HepG2 (cell line): ENCODE measurements at regions not wholly inside any gene's neighbourhood (a gene's known extent, or its start where the extent isn't known, plus 50 kb on each side); places are given as distances from the start of the nearest gene placed in this dataset.

Source experiments
- ATAC-seq: fragments of 200-7000 bp; cut with Tn5 transposase; 3 replicates; pipeline ENCODE4 v1.9.1; 2020; ENCODE audit warnings: mild to moderate bottlenecking, moderate library complexity
- BruUV-seq: library from RNA; stranded (reverse); fragments of 400-500 nt; replicated peaks from 2 replicates; lab custom pipeline; 2021; lab: Mats Ljungman, UMichigan
- CTCF ChIA-PET: fragments of 300-600 bp; formaldehyde crosslinking; extraction: SDS; loops from one replicate; lab custom pipeline; 2021; ENCODE audit warnings: low total read pairs, inconsistent platforms, low intra/inter-chr PET ratio; lab: Yijun Ruan, JAX
- POLR2A ChIA-PET: fragments of 350-600 bp; sonication (Branson Sonifier 250); formaldehyde crosslinking; loops from one replicate; lab custom pipeline; 2020; ENCODE audit warnings: antibody characterized with exemption, inconsistent platforms; lab: Yijun Ruan, JAX
- DNase-seq: peaks from one replicate; pipeline ENCODE4 v3.0.0-alpha.2; 2015; ENCODE audit warnings: low spot score
- FAIRE-seq: peaks from 3 replicates; lab custom pipeline; 2011; peaks lifted over from hg19 to GRCh38; lab: Jason Lieb, UNC
- H2AFZ ChIP-seq: one replicate; pipeline ENCODE4 v1.6.1; 2011; ENCODE audit warnings: low read length, inconsistent platforms
- H3K27ac ChIP-seq: fragments of 300-600 bp; 3 replicates; pipeline ENCODE4 v1.8.0; 2011; ENCODE audit warnings: mixed run types, mild to moderate bottlenecking, mixed read lengths, low read length, inconsistent platforms; ENCODE audit not compliant: insufficient read depth; ENCODE audit errors: extremely low read length
- H3K27me3 ChIP-seq, 2 experiments: fragments of 200-600 bp in 1 of 2; 2 replicates in 1 of 2; 3 replicates in 1 of 2; pipeline versions ENCODE4 v1.6.0 to v1.8.0; 2011; ENCODE audit warnings: low read length in 2 of 2, mild to moderate bottlenecking in 2 of 2, moderate library complexity in 2 of 2, inconsistent platforms in 1 of 2; ENCODE audit not compliant: insufficient read depth in 2 of 2, control insufficient read depth in 1 of 2
- H3K36me3 ChIP-seq, 2 experiments: fragments of 200-600 bp in 1 of 2; replicated peaks in 1 of 2; 2 replicates in 1 of 2; 3 replicates in 1 of 2; pipeline versions ENCODE4 v1.5.1 to v1.8.0; 2011; ENCODE audit warnings: low read length in 2 of 2, inconsistent platforms in 1 of 2; ENCODE audit not compliant: insufficient read depth in 2 of 2, control insufficient read depth in 1 of 2
- H3K4me1 ChIP-seq: 2 replicates; pipeline ENCODE4 v1.5.1; 2012; ENCODE audit warnings: low read length, inconsistent platforms; ENCODE audit not compliant: insufficient read depth
- H3K4me2 ChIP-seq: 2 replicates; pipeline ENCODE4 v1.6.0; 2011; ENCODE audit warnings: low read depth, low read length, inconsistent platforms
- H3K4me3 ChIP-seq, 3 experiments: fragments of 200-600 bp in 1 of 3; sonication (generic), shearing (Covaris generic) in 1 of 3; replicated peaks in 1 of 3; 2 replicates each; pipeline ENCODE4 v1.5.1; 2011 to 2016; ENCODE audit warnings: low read length in 3 of 3, inconsistent platforms in 2 of 3, low read depth in 2 of 3, mild to moderate bottlenecking in 2 of 3, control low read depth in 1 of 3, mixed read lengths in 1 of 3; ENCODE audit not compliant: insufficient read depth in 1 of 3
- H3K79me2 ChIP-seq: one replicate; pipeline ENCODE4 v1.6.1; 2011; ENCODE audit warnings: low read length, inconsistent platforms; ENCODE audit not compliant: insufficient read depth
- H3K9ac ChIP-seq: 2 replicates; pipeline ENCODE4 v1.6.0; 2011; ENCODE audit warnings: mild to moderate bottlenecking, low read depth, low read length, inconsistent platforms; ENCODE audit not compliant: insufficient read depth
- H3K9me3 ChIP-seq: 2 replicates; pipeline ENCODE4 v1.5.1; 2012; ENCODE audit warnings: mild to moderate bottlenecking, low read length
- H4K20me1 ChIP-seq: 2 replicates; pipeline ENCODE4 v1.6.0; 2011; ENCODE audit warnings: inconsistent platforms, mild to moderate bottlenecking, low read length, moderate library complexity; ENCODE audit not compliant: insufficient read depth
- AGO1 ChIP-seq: fragments of 200-400 bp; formaldehyde crosslinking; IDR thresholded peaks from 2 replicates; pipeline ENCODE4 v1.6.1; 2017; ENCODE audit warnings: mild to moderate bottlenecking, low read depth, low read length, moderate library complexity; ENCODE audit not compliant: poor library complexity, severe bottlenecking
- ARID3A ChIP-seq: IDR thresholded peaks from 2 replicates; pipeline ENCODE4 v1.6.1; 2012; ENCODE audit warnings: low read depth, low read length, improper control_type of control experiment
- ASH2L ChIP-seq: fragments of 300-600, 200-600 bp; sonication (generic); IDR thresholded peaks from 2 replicates; pipeline ENCODE4 v1.7.0; 2017; ENCODE audit warnings: low read depth, mild to moderate bottlenecking, moderate library complexity, mixed read lengths, low read length; ENCODE audit not compliant: insufficient read length
- EP300 ChIP-seq, 3 experiments: sonication (generic) in 1 of 3; formaldehyde crosslinking in 1 of 3; IDR thresholded peaks; 2 replicates each; pipeline versions ENCODE4 v1.5.1 to v1.6.1; 2011 to 2020; ENCODE audit warnings: low read depth in 2 of 3, low read length in 2 of 3, borderline replicate concordance in 1 of 3, improper control_type of control experiment in 1 of 3, mild to moderate bottlenecking in 1 of 3, missing genetic modification reagents in 1 of 3, moderate library complexity in 1 of 3
- ETV6 ChIP-seq: sonication (generic); formaldehyde crosslinking; conservative IDR thresholded peaks from 2 replicates; pipeline ENCODE4 v1.4.0; 2020; ENCODE audit warnings: missing genetic modification reagents
- FOSL2 ChIP-seq: sonication (generic); formaldehyde crosslinking; IDR thresholded peaks from 2 replicates; pipeline ENCODE4 v1.4.0; 2020; ENCODE audit warnings: missing genetic modification reagents
- HNF1A ChIP-seq, 2 experiments: sonication (generic) in 1 of 2; formaldehyde crosslinking in 1 of 2; IDR thresholded peaks; 2 replicates each; pipeline versions ENCODE4 v1.4.0 to v1.6.1; 2016 to 2020; ENCODE audit warnings: borderline replicate concordance in 1 of 2, low read depth in 1 of 2, mild to moderate bottlenecking in 1 of 2, missing genetic modification reagents in 1 of 2
- WGBS: methylation state at CpG from one replicate; pipeline ENCODE4 v1.1.6; 2017; ENCODE audit warnings: low lambda C conversion rate; 5-methylcytosine and 5-hydroxymethylcytosine counted together
- in situ Hi-C: cut with HindIII; loops from 2 replicates; pipeline ENCODE4 v1.10.0; 2017; ENCODE audit warnings: low pct_unique_long_range_greater_than_20kb; ENCODE audit not compliant: extremely low pct_ligation_motif_present
- intact Hi-C: fragments of 100-400 bp; cut with micrococcal nuclease; formaldehyde crosslinking; loops from one replicate; pipeline ENCODE4 v1.10.0; 2022; ENCODE audit not compliant: unreplicated experiment

GRCh38 chr16:80197741-80198201 is 343.0 kb upstream of the DYNLRB2 start:
- Histone ChIP-seq H2AFZ (no peak overlapping the region), H3K79me2 (no peaks in the 10 kb centered on the region), H3K27me3 (no peaks in the 10 kb centered on the region), H4K20me1 (no peaks in the 10 kb centered on the region), H3K9me3 (no peaks in the 10 kb centered on the region), H3K9ac (peak overlapping the region; percentile 24; the same call in 1 of the 2 replicates), H3K4me2 (no peak overlapping the region), H3K4me1 (peaks cover 18% of the 10 kb centered on the region), H3K4me3 (no peak overlapping the region), H3K27ac (no peak overlapping the region), H3K36me3 (no peaks in the 10 kb centered on the region)
- DNase-seq (peak; percentile 79), ATAC-seq (peak; percentile 40; the same call in 2 of the 3 replicates), FAIRE-seq (no peak)
- 17% methylated on average over 4 of the region's 4 CpGs for WGBS
- POLR2A ChIA-PET, result interaction anchor here (0.8 to 2.0 kb wide), 2 partner anchors 66 to 68 kb away, joined by 3 to 9 read pairs; no protein-coding TSS in a partner anchor
- CTCF ChIA-PET, result no interaction called here
- TF ChIP-seq AGO1, result no peak
- TF ChIP-seq ARID3A, result peak; percentile 56; the same call in 1 of the 2 replicates
- peak in 1 of 2 experiments; percentile 63; a peak in 1 of 4 replicates for TF ChIP-seq EP300 (IDR thresholded peaks at IDR 0.05; ENCODE audit: low read depth in 2 of 2, low read length in 2 of 2)
- no peak for TF ChIP-seq EP300 (CRISPR knock-in tag; IDR thresholded peaks at IDR 0.05; ENCODE audit: borderline replicate concordance)
- TF ChIP-seq ASH2L, result peak; percentile 26
- peak; percentile 31; the same call in 1 of the 2 replicates for TF ChIP-seq FOSL2
- in situ Hi-C loops (no loop called here), intact Hi-C loops (no loop called here)
- no TSS peak for BruUV-seq

- BruUV-seq, result no TSS peak
- FAIRE-seq, result no peak
- CTCF ChIA-PET, result no interaction called here
These were observed 348.9 kb upstream of the DYNLRB2 start for GRCh38 chr16:80191928-80192327.

More at GRCh38 chr16:80191928-80192327, 348.9 kb upstream of the DYNLRB2 start:
- ATAC-seq, result no peak
- Histone ChIP-seq H3K4me2 (no peak overlapping the region), H3K4me1 (no peaks in the 10 kb centered on the region), H2AFZ (no peak overlapping the region), H3K4me3 (no peak overlapping the region), H3K9ac (no peak overlapping the region), H3K9me3 (no peaks in the 10 kb centered on the region), H4K20me1 (no peaks in the 10 kb centered on the region), H3K27ac (no peak overlapping the region), H3K27me3 (no peaks in the 10 kb centered on the region), H3K79me2 (no peaks in the 10 kb centered on the region), H3K36me3 (no peaks in the 10 kb centered on the region)
- intact Hi-C loops, result no loop called here
- POLR2A ChIA-PET, result no interaction called here
- 86% methylated on average over 3 of the region's 3 CpGs for WGBS
- no peak for TF ChIP-seq ETV6 (CRISPR knock-in tag)
- TF ChIP-seq HNF1A (IDR thresholded peaks at IDR 0.05; ENCODE audit: low read depth), result no peak
- TF ChIP-seq HNF1A (CRISPR knock-in tag; IDR thresholded peaks at IDR 0.05; ENCODE audit: borderline replicate concordance), result no peak
- TF ChIP-seq, all 625 proteins: peak for 0
- in situ Hi-C loops, result no loop called here
- DNase-seq, result no peak
